ENCODE measurements at regions not wholly inside any gene's neighbourhood (a gene's known extent, or its start where the extent isn't known, plus 50 kb on each side); places are given as distances from the start of the nearest gene placed in this dataset.

GRCh38 chr10:4215485-4215884, 430.5 kb upstream of the KLF6 start:
- DNase-seq = no peak

DNA sequence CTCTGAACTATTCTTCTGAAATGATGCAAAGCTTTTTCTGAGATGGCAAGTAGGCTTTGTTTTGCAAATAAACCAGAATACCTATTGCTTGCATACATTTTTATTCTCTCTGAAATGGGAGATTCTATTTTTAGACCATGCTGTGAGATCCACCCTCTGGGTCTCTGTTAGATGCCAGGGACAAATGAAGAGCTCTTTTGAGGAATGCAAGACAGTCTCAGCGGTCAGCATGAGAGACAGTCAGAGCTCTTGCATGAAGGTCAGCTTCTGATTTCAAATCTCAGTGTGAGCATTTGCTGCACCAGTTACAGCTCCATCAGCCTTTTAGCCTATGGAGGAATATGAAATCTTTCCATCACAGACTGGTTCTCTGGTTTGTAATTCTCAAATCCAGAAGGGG, 429.9 kb upstream of the KLF6 start:
- no peak for DNase-seq

- no peak for DNase-seq
Measured at GRCh38 chr10:4213441-4213840, 428.4 kb upstream of the KLF6 start.

- DNase-seq = no peak
Measured at GRCh38 chr10:4212111-4212630, 427.2 kb upstream of the KLF6 start.

GRCh38 chr10:4208499-4208898, 423.5 kb upstream of the KLF6 start:
- no peak for DNase-seq

DNA sequence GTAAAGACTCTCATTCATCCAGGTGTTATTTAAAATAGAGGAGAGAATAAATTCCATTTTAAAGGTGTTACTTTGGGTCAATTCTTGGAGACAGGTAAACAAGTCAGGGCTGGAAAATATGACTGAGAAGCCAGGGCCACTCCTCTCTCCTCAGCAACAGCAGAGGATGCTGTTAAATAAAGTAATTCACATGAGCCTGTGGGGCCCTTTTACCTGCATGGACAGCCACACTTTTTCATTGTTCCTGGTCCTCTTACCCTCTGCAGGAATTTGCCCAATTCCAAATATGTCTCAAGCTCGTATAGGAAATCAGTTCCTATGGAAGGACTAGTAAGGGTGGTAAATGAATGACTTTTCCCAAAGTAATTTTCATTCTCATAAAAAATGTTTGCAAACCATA, 420.1 kb upstream of the KLF6 start:
- no peak for DNase-seq

- no peak for DNase-seq
Measured at GRCh38 chr10:4202938-4203337, 417.9 kb upstream of the KLF6 start.

DNA sequence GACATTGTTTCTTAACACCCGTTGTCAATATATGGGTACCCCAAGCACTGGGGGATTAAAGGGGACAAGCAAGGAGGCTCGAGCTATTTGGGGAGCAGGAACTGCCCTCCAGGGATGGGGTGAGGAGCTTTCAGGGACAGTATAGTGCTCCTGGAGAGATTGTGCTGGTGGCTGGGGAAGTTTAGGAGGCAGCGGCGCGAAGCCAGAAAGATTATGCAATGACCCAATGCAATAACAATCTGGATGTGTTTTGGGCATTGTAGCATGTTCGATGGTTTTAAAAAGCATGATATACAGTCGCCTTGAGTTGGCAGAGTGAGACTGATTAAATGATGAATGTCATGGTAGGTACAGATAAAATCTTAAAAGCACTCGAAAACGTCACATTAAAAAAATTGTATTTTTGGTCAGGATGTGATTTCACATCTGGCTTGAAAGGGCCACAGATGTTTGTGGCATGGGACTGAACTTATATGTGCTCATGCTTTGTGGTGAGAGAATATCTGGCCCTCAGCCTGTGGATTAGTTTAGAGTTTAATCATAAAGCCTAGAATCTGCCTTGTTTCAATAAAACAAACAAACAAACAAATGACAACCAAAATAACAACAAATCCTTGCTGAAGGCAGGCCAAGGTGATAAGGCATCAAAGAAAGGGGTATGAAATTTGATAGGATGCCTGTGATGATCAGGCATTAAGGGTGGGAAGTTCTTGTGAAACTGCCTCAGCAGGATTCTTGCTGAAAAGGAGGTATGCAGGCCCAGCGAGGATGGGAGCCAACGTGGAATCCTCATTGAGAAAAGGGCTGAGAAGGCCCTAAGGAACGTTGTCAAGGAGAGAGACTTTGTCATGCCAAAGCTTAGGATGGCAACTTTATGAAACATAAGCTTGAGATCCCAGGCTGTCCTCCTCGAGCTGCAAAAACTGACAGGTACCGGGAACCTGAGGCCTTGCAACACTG, 417.1 kb upstream of the KLF6 start:
- DNase-seq = no peak

GRCh38 chr10:4199196-4199595, 414.2 kb upstream of the KLF6 start:
- DNase-seq = no peak

- DNase-seq = no peak
Measured at GRCh38 chr10:4198216-4198615, 413.2 kb upstream of the KLF6 start.

DNA sequence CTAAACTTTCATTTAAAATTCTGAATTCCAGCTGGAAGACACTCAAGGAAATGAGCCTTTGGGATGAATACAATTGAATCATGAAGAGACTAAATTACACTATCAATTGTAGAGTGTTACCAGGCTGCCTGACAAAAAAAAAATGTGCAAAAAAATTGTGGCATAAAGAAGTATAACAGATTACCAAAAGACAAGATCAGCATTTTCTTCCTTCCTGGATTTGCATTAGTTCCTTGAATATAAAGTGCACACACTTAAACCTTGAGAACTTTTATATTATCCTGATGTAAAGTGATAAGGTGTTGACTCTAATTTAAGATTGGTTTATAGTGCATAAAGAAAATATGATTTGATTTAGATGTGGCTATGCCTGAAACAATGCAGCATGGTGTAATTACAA, 412.7 kb upstream of the KLF6 start:
- DNase-seq = no peak

DNA sequence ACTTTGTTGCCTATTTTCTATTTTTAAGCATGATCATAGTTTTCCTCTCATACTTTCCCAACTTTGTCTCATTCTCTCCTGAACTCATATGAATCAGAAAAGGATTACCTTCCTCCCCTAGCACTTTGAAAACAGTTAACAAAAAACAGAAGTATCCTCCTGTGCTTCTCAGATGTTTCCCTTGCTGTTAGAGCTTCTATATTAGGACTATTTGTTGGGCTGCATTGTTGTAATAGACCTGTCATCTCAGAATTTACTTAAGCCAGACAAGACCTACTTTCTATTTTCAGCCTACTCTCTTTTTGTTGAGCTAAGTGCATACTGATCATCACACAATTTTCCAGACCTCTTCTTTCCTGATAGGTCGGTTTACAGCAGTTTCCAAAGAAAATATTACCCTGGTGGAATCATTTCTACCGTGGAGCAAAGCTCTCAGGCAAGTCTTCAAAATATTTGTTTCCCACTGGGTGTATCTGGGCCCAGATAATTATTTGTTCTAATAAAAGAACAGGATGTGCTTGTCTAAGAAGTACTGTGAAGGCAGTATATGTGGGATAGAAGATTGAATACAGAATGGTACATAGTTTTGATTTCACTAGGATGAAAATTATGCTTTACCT, 411.9 kb upstream of the KLF6 start:
- no peak for DNase-seq

GRCh38 chr10:4196183-4196582, 411.2 kb upstream of the KLF6 start:
- DNase-seq = no peak

GRCh38 chr10:4195213-4195612, 410.2 kb upstream of the KLF6 start:
- DNase-seq = no peak

DNA sequence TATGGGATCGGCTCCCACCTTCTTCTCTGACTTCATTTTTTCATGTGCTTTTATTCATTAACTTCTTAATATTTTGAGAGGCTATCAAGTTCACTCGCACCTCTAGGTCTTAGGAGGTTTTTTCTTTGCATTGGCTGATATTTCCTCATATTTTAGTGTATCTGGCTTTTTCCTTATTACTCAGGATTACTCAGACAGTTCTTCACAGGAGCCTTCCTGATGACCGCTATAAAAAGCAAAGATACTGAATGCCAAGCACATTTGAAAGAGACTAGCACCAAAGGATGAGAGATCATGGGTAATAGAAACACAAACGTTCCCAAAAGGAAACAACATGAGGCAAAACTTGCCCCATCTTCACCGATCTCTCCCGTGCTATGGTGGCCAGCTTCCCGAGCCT, 409.2 kb upstream of the KLF6 start:
- DNase-seq = no peak

- DNase-seq = no peak
Measured at GRCh38 chr10:4191894-4192293, 406.9 kb upstream of the KLF6 start.

- no peak for DNase-seq
Measured at GRCh38 chr10:4191354-4191753, 406.3 kb upstream of the KLF6 start.

DNA sequence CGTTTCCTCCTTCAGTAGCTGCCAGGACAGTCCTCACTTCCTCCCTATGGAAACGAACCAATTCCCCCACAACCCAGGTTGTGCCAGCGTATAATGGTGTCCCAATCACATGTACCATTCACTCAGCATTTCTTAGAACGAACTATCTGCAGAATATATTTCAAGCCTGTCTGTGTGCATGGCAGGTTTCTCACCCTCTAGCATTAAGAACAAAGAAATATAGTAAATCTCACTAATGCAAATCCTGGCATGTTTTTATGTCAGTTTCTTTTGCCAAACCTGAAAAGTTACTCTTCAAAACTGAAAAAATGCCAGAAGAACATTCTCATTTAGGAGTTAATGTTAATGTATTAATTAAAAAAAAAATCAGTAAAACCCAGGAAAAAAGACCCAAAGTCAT, 405.9 kb upstream of the KLF6 start:
- DNase-seq = no peak

DNA sequence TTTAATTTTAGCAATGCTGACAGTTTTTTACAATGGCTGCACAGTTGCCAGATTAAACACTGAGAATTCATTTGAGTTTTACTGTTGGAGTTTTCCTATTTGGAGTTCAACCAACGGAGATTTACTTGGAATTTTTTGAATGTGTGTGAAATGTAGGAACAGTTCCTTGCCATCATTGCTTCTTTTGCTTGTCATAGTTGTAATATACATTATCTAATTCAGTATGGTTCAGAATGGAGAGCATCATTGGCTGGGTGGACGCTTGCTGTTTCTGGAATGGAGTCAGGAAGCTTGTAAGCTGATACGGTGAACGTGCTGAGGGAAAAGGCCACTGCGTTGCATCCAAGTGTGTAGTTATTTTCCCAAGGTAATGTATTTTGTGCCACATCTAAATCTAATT, 404.3 kb upstream of the KLF6 start:
- DNase-seq = no peak

- DNase-seq = no peak
Measured at GRCh38 chr10:4188406-4188805, 403.4 kb upstream of the KLF6 start.

DNA sequence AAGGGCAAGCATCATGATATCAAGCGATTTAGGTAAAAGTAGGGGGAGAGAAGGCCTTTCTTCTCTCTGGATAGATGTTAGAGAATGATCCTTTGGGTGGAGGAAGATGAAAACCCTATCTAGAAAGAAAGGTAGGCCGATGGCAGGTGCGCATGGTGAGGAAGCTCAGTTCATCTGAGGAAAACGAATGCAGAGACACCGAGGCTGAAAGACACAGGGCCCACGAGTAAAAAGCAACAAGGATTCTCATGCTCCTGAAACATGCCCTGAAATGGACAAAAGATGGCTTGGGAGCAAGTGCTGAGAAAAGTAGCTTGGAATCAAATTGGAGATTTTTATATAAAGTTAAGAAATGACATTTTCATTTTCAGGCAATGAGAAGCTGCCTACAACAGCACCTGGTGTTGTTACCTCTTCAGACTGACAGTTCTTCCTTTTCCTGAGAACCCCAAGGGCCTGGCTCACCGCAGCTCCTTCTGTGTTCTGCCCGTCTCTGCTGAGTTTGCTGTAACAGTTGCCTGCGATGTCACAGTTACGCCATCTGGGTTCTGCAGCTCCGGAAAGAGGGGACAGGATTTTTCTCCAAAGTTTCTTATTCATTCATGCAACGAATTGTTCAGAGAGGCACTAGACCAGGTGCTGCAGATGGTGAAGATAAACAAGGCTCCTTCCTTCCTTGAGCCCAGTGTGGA, 402.0 kb upstream of the KLF6 start:
- DNase-seq = no peak

GRCh38 chr10:4183761-4184261, 398.8 kb upstream of the KLF6 start:
- no peak for DNase-seq

DNA sequence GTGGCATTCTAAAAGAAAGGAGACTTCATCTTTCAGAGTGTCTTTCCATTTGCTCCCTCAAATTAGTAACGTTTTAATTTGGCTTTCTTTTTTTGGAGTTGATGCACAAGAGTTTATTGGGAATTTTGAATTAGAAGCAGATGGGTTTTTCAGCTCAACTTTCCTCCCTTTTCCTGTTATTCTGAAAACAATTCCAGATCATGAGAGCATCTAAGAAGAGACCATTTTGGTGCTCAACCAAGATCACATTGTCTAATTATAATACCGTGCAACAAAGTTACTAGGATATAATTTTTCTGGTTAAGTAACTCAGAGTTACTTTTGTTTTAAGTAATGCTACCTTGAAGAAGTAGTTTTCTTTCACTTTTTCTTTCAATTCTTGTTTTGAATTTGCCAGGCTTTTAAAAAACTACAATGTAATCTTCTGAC, 396.6 kb upstream of the KLF6 start:
- DNase-seq = no peak
